SK-N-SH (cell line): ENCODE measurements at regions not wholly inside any gene's neighbourhood (a gene's known extent, or its start where the extent isn't known, plus 50 kb on each side); places are given as distances from the start of the nearest gene placed in this dataset.

Experiments used
- EZH2phosphoT487 ChIP-seq: fragments of 200-600 bp; sonication (generic); IDR thresholded peaks from 2 replicates; pipeline ENCODE4 v1.6.1; 2017; ENCODE audit warnings: low read depth, mixed run types, mild to moderate bottlenecking, antibody characterized with exemption, moderate library complexity, borderline replicate concordance
- FOSL2 ChIP-seq: IDR thresholded peaks from 2 replicates; pipeline ENCODE4 v1.4.0; 2012; ENCODE audit warnings: low read depth, mild to moderate bottlenecking, moderate library complexity, borderline replicate concordance
- JUND ChIP-seq: IDR thresholded peaks from 2 replicates; pipeline ENCODE4 v1.4.0; 2012
- MAX ChIP-seq: IDR thresholded peaks from 2 replicates; pipeline ENCODE4 v1.4.0; 2012; ENCODE audit warnings: low read depth
- MEF2A ChIP-seq: IDR thresholded peaks from 2 replicates; pipeline ENCODE4 v1.4.0; 2012; ENCODE audit warnings: low read depth, borderline replicate concordance
- MXI1 ChIP-seq: IDR thresholded peaks from 2 replicates; pipeline ENCODE4 v1.6.1; 2012; ENCODE audit warnings: mild to moderate bottlenecking, low read depth, low read length, improper control_type of control experiment
- POLR2AphosphoS5 ChIP-seq: IDR thresholded peaks from 2 replicates; pipeline ENCODE4 v1.6.1; 2012; ENCODE audit warnings: low read depth, low read length
- RAD21 ChIP-seq: IDR thresholded peaks from 2 replicates; pipeline ENCODE4 v1.6.1; 2012; ENCODE audit warnings: mild to moderate bottlenecking, low read length
- TAF1 ChIP-seq: IDR thresholded peaks from 2 replicates; pipeline ENCODE4 v1.6.1; 2012; ENCODE audit warnings: low read depth, mild to moderate bottlenecking, low read length, moderate library complexity, borderline replicate concordance
- TCF12 ChIP-seq: IDR thresholded peaks from 2 replicates; pipeline ENCODE4 v1.4.0; 2012
- USF1 ChIP-seq: IDR thresholded peaks from 2 replicates; pipeline ENCODE4 v1.4.0; 2012; ENCODE audit warnings: low read depth, borderline replicate concordance
- YY1 ChIP-seq: IDR thresholded peaks from 2 replicates; pipeline ENCODE4 v1.4.0; 2012; ENCODE audit warnings: low read depth, mild to moderate bottlenecking
- TF ChIP-seq, protein P1 (sequence below): fragments of 200-600 bp; sonication (generic); IDR thresholded peaks from 2 replicates; pipeline ENCODE4 v1.6.1; 2017; ENCODE audit warnings: antibody characterized with exemption, mild to moderate bottlenecking, moderate library complexity

- TF ChIP-seq, protein P1, sequence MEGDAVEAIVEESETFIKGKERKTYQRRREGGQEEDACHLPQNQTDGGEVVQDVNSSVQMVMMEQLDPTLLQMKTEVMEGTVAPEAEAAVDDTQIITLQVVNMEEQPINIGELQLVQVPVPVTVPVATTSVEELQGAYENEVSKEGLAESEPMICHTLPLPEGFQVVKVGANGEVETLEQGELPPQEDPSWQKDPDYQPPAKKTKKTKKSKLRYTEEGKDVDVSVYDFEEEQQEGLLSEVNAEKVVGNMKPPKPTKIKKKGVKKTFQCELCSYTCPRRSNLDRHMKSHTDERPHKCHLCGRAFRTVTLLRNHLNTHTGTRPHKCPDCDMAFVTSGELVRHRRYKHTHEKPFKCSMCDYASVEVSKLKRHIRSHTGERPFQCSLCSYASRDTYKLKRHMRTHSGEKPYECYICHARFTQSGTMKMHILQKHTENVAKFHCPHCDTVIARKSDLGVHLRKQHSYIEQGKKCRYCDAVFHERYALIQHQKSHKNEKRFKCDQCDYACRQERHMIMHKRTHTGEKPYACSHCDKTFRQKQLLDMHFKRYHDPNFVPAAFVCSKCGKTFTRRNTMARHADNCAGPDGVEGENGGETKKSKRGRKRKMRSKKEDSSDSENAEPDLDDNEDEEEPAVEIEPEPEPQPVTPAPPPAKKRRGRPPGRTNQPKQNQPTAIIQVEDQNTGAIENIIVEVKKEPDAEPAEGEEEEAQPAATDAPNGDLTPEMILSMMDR: no peak
- TF ChIP-seq MEF2A: no peak
- TF ChIP-seq JUND: no peak
- TF ChIP-seq EZH2phosphoT487: no peak
- no peak for TF ChIP-seq USF1
- no peak for TF ChIP-seq FOSL2
- TF ChIP-seq POLR2AphosphoS5: no peak
- TF ChIP-seq MAX: no peak
- no peak for TF ChIP-seq YY1
- no peak for TF ChIP-seq TAF1
- TF ChIP-seq TCF12: no peak
- no peak for TF ChIP-seq MXI1
- TF ChIP-seq RAD21: no peak
Measured at GRCh38 chr1:110266834-110267233, 56.7 kb downstream of the KCNC4 start.
